ENCODE measurements at regions not wholly inside any gene's neighbourhood (a gene's known extent, or its start where the extent isn't known, plus 50 kb on each side); places are given as distances from the start of the nearest gene placed in this dataset.

DNA sequence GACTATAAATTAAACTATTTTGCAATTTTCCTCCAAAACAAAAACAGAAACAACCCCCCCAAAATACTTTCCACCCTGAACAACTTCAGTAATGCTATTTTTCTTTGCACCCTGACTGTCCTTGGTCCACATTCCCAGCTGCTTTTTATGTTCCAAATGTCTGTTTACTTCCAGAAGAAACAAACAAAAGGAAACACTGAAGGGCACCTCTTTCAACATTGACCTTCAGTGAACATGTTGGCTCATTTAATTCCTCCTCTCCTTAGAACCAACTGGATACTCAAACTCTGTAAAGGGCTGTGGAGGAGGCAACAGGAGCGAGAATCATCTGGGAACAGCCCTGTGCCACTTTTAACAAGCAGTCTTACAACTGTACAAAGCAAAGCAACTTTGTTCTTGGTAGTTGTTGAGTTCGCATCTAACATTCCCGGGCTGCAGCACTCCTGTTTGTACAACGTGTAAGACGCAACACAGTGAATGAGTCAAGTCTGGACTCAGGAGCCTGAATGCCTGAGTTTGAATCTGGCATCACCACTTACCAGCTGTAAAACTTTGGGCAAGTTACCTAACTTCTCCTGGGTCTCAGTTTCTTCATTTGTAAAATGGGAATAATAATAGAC, 111.4 kb upstream of the GATA6 start:
- no peak for DNase-seq (ENCODE audit: low spot score in 2 of 2)
- Histone ChIP-seq H3K36me3 (no peaks in the 10 kb centered on the region), H3K4me3 (no peak overlapping the region), H3K27me3 (no peaks in the 10 kb centered on the region), H3K4me1 (no peaks in the 10 kb centered on the region), H3K27ac (no peak overlapping the region), H3K9me3 (no peaks in the 10 kb centered on the region)
- no peak for TF ChIP-seq EP300 (IDR thresholded peaks at IDR 0.05)
- TF ChIP-seq, protein P1, sequence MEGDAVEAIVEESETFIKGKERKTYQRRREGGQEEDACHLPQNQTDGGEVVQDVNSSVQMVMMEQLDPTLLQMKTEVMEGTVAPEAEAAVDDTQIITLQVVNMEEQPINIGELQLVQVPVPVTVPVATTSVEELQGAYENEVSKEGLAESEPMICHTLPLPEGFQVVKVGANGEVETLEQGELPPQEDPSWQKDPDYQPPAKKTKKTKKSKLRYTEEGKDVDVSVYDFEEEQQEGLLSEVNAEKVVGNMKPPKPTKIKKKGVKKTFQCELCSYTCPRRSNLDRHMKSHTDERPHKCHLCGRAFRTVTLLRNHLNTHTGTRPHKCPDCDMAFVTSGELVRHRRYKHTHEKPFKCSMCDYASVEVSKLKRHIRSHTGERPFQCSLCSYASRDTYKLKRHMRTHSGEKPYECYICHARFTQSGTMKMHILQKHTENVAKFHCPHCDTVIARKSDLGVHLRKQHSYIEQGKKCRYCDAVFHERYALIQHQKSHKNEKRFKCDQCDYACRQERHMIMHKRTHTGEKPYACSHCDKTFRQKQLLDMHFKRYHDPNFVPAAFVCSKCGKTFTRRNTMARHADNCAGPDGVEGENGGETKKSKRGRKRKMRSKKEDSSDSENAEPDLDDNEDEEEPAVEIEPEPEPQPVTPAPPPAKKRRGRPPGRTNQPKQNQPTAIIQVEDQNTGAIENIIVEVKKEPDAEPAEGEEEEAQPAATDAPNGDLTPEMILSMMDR (IDR thresholded peaks at IDR 0.05) = no peak
- TF ChIP-seq POLR2AphosphoS5 (IDR thresholded peaks at IDR 0.05) = no peak
- no peak for TF ChIP-seq POLR2A (IDR thresholded peaks at IDR 0.05)
- 75% methylated on average over 5 of the region's 5 CpGs for WGBS

DNA sequence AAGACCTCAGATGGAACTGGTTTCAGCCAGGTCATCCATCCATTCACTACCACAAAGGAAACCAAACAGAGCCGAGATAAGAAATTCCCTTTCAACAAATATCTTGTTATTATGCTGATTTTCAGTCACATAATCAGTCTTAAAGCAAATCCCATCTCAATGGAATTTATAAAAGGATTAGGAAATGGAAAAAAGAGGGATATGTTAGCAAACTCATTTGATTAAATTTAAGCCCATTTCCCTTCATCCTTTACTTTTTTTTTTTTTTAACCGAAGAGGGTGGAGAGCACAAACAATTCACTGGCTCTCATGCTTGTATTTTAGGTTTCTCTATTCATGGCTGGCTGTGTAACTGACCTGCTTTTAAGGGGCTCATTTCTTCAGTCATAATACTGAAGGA, 109.0 kb upstream of the GATA6 start:
- WGBS = 67% methylated on average over 2 of the region's 2 CpGs
- no peaks in the 10 kb centered on the region for H3K9me3 ChIP-seq
- H3K27ac ChIP-seq = no peak overlapping the region
- DNase-seq (ENCODE audit: low spot score in 2 of 2) = no peak
- no peak overlapping the region for H3K4me3 ChIP-seq
- no peaks in the 10 kb centered on the region for H3K4me1 ChIP-seq
- TF ChIP-seq POLR2AphosphoS5 (IDR thresholded peaks at IDR 0.05) (no peak), EP300 (IDR thresholded peaks at IDR 0.05) (no peak), POLR2A (IDR thresholded peaks at IDR 0.05) (no peak)
- TF ChIP-seq, protein P1 (IDR thresholded peaks at IDR 0.05) = no peak
- H3K27me3 ChIP-seq = no peaks in the 10 kb centered on the region
- no peaks in the 10 kb centered on the region for H3K36me3 ChIP-seq

- 70% methylated on average over 4 of the region's 4 CpGs for WGBS
- H3K9me3 ChIP-seq = no peaks in the 10 kb centered on the region
- H3K4me3 ChIP-seq = no peak overlapping the region
- no peak for DNase-seq (ENCODE audit: low spot score in 2 of 2)
- no peaks in the 10 kb centered on the region for H3K4me1 ChIP-seq
- TF ChIP-seq POLR2AphosphoS5 (IDR thresholded peaks at IDR 0.05) = no peak
- TF ChIP-seq, protein P1 (IDR thresholded peaks at IDR 0.05) = no peak
- no peak for TF ChIP-seq POLR2A (IDR thresholded peaks at IDR 0.05)
- no peak for TF ChIP-seq EP300 (IDR thresholded peaks at IDR 0.05)
- no peaks in the 10 kb centered on the region for H3K27me3 ChIP-seq
- H3K36me3 ChIP-seq = no peaks in the 10 kb centered on the region
- H3K27ac ChIP-seq = no peak overlapping the region
Measured at GRCh38 chr18:22063102-22063501, 106.3 kb upstream of the GATA6 start.

DNA sequence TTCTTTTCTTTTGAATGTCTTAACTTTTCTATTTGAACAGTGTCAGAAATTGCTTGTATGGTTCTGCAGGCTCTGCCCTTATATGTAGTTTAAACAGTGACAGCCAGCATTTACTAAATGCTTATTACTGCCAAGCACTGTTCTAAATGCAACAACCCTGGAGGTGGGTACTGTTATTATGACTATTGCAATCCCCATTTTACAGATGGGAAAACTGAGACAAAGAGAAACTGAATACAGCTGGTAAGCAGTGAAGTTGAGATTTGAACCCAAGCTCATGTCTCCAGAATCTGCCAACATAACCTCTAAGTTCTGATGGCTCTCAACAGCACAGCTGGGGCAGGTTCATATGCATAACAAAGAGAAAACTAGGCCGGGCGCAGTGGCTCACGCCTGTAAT, 105.7 kb upstream of the GATA6 start:
- 95% methylated on average over 3 of the region's 3 CpGs for WGBS
- no peaks in the 10 kb centered on the region for H3K4me1 ChIP-seq
- no peaks in the 10 kb centered on the region for H3K9me3 ChIP-seq
- no peak for TF ChIP-seq EP300 (IDR thresholded peaks at IDR 0.05)
- no peak for TF ChIP-seq POLR2A (IDR thresholded peaks at IDR 0.05)
- no peak for TF ChIP-seq POLR2AphosphoS5 (IDR thresholded peaks at IDR 0.05)
- TF ChIP-seq, protein P1 (IDR thresholded peaks at IDR 0.05) = no peak
- no peaks in the 10 kb centered on the region for H3K36me3 ChIP-seq
- no peak for DNase-seq (ENCODE audit: low spot score in 2 of 2)
- H3K27ac ChIP-seq = no peak overlapping the region
- H3K27me3 ChIP-seq = no peaks in the 10 kb centered on the region
- no peak overlapping the region for H3K4me3 ChIP-seq

- Histone ChIP-seq H3K9me3 (no peaks in the 10 kb centered on the region), H3K27me3 (no peaks in the 10 kb centered on the region), H3K36me3 (no peaks in the 10 kb centered on the region), H3K4me3 (no peak overlapping the region), H3K27ac (no peak overlapping the region), H3K4me1 (no peaks in the 10 kb centered on the region)
- DNase-seq (ENCODE audit: low spot score in 2 of 2) = no peak
- no peak for TF ChIP-seq POLR2A (IDR thresholded peaks at IDR 0.05)
- TF ChIP-seq, protein P1 (IDR thresholded peaks at IDR 0.05) = no peak
- no peak for TF ChIP-seq POLR2AphosphoS5 (IDR thresholded peaks at IDR 0.05)
- no peak for TF ChIP-seq EP300 (IDR thresholded peaks at IDR 0.05)
- 68% methylated on average over 7 of the region's 7 CpGs for WGBS
Measured at GRCh38 chr18:22064581-22064980, 104.8 kb upstream of the GATA6 start.
